NCI-H345 treated with DMSO at 0.1 percent for 48 hours (cell line): ENCODE measurements at regions not wholly inside any gene's neighbourhood (a gene's known extent, or its start where the extent isn't known, plus 50 kb on each side); places are given as distances from the start of the nearest gene placed in this dataset.
"Not testable (repeated sequence)": the region's sequence is repeated elsewhere in the genome, so short reads cannot be mapped to it uniquely, and the experiment has no call there.

ENCODE experiments used
- DNase-seq: peaks from one replicate; lab custom pipeline; 2025; ENCODE audit not compliant: unreplicated experiment; lab: John Stamatoyannopoulos, UW

GRCh38 chr2:239806276-239806675 lies 218.9 kb downstream of the NDUFA10 start:
- no peak for DNase-seq

DNA sequence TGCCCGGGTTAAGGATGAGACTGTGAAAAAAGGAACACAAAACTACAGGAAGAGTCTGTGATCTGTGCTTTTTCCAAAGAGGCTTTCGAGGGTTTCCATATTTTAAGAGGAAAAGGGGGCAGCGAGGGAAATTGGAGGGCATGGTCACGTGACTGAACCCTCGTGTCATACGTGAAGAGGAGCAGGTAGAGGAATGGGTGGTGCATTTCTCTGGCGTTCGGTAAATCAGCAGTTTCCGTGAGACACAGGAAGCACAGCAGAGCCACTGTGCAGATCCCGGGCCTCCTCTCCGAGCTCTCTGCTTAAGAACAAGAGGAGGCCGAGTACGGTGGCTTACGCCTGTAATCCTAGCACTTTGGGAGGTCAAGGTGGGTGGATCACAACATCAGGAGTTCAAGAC lies 219.7 kb downstream of the NDUFA10 start:
- DNase-seq = no peak

- DNase-seq = no peak
Measured at GRCh38 chr2:239805043-239805329, 220.2 kb downstream of the NDUFA10 start.

DNA sequence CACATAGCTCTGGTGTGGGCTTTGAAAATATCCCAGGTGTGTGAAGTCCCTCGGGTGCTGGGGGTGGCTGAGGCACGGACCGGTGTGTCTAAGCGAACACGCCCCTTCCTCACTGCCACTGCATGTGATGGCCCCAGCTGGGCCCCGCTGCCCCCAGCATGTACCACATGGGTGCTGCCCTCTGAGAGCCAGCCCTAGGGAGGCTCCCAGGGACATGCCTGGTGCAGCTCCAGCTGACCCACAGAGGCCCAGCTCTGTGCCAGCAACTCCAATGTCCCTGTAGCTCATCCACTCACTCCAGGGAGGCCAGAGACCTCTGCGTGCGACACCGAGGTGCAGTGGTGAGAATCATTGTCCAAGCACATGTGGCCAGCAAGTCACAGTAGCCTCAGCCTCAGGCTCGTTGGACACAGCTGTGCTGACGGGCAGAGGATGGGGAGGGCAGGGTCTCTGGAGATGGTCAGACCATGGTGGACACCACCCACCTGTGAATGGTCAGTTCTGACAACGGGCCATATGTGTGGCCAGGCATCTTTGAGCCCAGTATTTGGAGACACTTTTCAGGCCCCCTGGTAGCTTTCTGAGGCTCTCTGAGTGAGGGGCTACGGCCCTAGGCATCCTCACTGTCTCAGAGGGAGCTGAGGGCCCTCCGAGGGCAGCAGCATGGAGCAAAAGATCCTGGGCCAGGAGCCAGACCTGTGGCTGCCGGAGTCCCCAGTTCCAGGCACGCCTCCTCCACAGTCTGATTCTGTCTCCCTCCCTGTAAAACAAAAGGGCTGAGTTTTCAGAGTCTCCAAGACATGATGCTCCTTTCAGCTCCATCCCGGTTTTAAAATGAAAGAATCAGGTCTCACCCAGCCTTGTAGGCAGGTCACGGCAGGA lies 220.7 kb downstream of the NDUFA10 start:
- DNase-seq = no peak

- no peak for DNase-seq
Measured at GRCh38 chr2:239803766-239804115, 221.4 kb downstream of the NDUFA10 start.

DNA sequence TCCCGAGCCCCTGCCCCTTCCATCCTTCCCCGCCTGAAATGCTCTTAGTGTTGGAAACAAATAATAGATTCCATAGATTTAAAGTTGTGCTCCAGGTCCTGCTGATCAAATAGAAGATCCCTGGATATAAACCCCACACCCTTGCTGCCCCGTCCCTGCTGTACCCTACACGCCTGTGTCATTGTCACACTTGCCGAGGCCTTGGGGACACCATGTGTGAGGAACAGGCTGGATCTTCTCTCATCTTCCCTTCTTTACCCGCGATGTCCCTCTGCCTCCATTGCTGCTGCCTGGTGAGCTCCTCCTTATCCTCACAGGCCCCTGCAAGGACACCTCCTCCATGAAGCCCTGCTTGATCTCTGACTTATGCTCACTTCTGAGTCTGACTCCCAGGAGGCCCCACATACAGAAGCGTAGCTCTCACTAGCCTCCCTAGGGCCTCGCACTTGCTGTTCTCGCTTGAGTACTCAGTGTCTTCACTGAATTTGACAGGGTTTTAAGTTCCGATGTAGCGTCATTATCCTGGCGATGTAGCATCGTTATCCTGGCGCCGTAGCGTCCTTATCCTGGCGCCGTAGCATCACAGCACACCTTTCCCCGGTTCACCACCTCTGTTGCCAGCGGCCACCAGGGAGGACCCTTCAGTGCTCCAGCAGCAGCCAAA lies 221.9 kb downstream of the NDUFA10 start:
- DNase-seq = no peak

GRCh38 chr2:239802185-239802649 lies 222.9 kb downstream of the NDUFA10 start:
- no peak for DNase-seq

GRCh38 chr2:239801404-239802184 lies 223.5 kb downstream of the NDUFA10 start:
- DNase-seq = no peak

- DNase-seq = no peak
Measured at GRCh38 chr2:239800785-239801386, 224.3 kb downstream of the NDUFA10 start.

DNA sequence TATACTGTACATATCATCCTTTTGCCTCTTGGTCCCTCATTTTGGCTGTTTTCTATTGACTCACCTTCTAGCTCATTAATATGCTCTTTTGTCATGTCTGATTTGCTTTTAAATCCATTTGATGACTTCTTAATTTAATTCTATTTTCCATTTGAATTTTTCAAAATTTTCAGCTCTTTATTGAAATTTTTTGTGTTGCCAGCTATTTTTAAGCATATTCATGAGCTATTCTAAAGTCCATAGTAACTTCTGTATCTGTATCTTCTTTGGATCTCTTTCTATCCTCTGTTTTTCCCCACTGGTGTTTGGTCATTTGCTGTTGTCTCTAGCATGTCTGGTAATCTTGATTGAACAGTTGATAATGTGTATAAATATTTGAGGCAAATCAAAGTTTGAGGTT lies 227.8 kb downstream of the NDUFA10 start:
- DNase-seq = no peak

GRCh38 chr2:239795761-239796160 lies 229.4 kb downstream of the NDUFA10 start:
- DNase-seq = not testable (repeated sequence)

- DNase-seq = no peak
Measured at GRCh38 chr2:239793836-239794235, 231.3 kb downstream of the NDUFA10 start.

DNA sequence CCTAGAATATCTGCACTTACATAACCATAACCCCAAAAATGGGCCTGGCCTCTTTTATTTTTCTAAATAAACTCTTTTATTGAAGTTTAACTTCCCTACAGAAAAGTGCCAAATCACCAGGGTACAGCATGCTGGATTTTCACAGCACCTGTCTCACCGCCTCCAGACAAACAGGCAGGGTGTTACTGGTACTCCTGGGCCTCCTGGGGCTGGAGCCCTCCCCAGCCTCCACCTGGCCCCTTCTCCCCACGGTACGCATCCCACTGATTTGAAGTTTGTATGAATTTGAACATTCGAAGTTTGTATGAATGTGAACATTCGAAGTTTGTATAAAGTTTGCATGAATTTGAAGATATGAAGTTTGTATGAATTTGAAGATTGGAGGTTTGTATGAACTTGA lies 232.1 kb downstream of the NDUFA10 start:
- no peak for DNase-seq

DNA sequence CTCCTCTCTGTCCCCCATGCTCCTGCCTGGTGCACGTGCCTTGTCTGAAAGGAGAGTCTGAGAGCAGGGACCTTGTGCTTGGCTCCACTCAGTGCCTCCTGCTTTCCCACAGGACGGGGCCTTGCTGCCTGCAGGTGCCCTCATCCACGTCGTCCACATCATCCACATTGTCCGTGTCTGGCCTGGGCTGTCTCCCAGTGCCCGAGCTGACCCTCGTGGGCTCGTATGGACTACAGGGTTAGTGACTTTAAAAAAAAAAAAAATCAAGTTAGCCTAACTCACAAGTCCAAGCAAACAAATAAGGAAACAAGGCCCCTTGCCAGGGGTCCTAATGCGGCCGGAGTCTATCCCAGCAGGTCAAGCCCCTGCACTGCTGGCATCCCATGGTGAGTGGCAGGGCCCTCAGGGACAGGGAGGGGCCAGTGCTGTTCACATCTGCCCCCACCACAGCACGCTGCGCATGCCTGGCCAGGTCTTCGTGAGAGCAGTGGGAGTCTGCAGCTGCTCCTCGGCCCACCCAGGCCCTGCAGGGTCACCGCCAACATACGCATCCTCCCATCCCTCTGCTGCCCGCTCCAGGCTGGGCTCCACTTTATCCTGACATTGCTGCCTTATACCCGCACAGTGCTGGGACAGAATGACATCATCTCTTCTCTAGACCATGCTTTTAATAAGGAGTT lies 232.6 kb downstream of the NDUFA10 start:
- DNase-seq = no peak

GRCh38 chr2:239791526-239792404 lies 233.4 kb downstream of the NDUFA10 start:
- DNase-seq = no peak

DNA sequence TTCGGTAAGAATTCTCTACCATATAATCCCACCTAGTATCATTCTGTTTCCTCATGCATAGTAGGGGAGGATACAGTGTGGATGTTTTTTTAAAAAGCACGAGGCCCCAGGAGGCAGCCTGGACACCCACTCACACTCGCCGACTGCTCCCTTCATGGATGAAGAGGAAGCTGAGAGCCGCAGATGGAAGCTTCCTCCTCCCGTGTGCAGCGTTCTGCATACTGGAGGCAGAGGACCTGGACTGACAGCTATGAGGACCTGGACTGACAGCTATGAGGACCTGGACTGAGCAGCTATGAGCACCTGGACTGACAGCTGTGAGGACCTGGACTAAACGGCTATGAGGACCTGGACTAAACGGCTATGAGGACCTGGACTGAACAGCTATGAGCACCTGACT lies 234.4 kb downstream of the NDUFA10 start:
- DNase-seq = no peak

GRCh38 chr2:239790313-239790712 lies 234.8 kb downstream of the NDUFA10 start:
- no peak for DNase-seq

DNA sequence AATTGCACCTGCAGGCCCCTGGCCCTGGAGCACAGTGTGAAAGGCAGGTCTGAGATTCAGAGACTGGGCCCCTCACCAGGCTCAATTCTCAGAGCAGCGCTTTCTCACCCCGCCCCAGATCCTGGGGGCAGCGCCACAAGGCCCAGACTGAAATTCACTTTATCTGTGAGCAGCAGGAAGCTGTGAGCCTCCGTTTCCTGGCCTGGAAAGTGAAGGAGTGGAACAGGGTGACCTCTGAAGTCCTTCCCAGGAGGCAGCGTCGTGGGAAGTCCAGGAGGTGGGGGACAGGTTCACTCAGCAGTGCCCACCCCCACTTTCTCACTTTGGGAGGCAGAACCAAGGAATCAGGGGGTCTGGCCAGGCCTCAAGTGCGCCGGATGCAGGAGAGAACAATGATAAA lies 235.4 kb downstream of the NDUFA10 start:
- DNase-seq = no peak

- no peak for DNase-seq
Measured at GRCh38 chr2:239788576-239789098, 236.5 kb downstream of the NDUFA10 start.
